Progenitor cell of endocrine pancreas (in vitro differentiated cells): ENCODE measurements at regions not wholly inside any gene's neighbourhood (a gene's known extent, or its start where the extent isn't known, plus 50 kb on each side); places are given as distances from the start of the nearest gene placed in this dataset.
A peak's percentile ranks its signal among the peaks of the same experiment; 100 is the strongest.

Source experiments
- DNase-seq: peaks from one replicate; pipeline ENCODE4 v3.0.0; 2021; ENCODE audit warnings: low spot score; ENCODE audit not compliant: unreplicated experiment
- H3K27ac Mint-ChIP-seq: 2 replicates; pipeline ENCODE4 v1.8.0; 2021; ENCODE audit warnings: mild to moderate bottlenecking, moderate library complexity, mixed read lengths
- H3K27me3 Mint-ChIP-seq: 2 replicates; pipeline ENCODE4 v1.8.0; 2021; ENCODE audit warnings: mixed read lengths
- H3K36me3 Mint-ChIP-seq: 2 replicates; pipeline ENCODE4 v1.8.0; 2022; ENCODE audit warnings: mixed read lengths; ENCODE audit not compliant: insufficient read depth
- H3K4me1 Mint-ChIP-seq: 2 replicates; pipeline ENCODE4 v1.8.0; 2021; ENCODE audit warnings: low read depth, mixed read lengths
- H3K4me3 Mint-ChIP-seq: 2 replicates; pipeline ENCODE4 v1.8.0; 2021; ENCODE audit warnings: low read depth, mild to moderate bottlenecking, moderate library complexity, mixed read lengths
- H3K9me3 Mint-ChIP-seq: 2 replicates; pipeline ENCODE4 v1.8.0; 2021; ENCODE audit warnings: low read depth, mixed read lengths
- CTCF ChIP-seq: fragments of 200-600 bp; sonication (generic); IDR thresholded peaks from one replicate; pipeline ENCODE4 v1.5.0; 2021; ENCODE audit warnings: antibody characterized with exemption, mild to moderate bottlenecking; ENCODE audit not compliant: unreplicated experiment

GRCh38 chr1:95620076-95620475 is 386.1 kb downstream of the RWDD3 start:
- Mint-ChIP-seq H3K27me3 (no peaks in the 10 kb centered on the region), H3K4me1 (peaks cover 8% of the 10 kb centered on the region), H3K4me3 (no peak overlapping the region), H3K27ac (no peak overlapping the region), H3K36me3 (no peaks in the 10 kb centered on the region), H3K9me3 (no peaks in the 10 kb centered on the region)
- TF ChIP-seq CTCF: no peak
- DNase-seq: no peak

- peaks cover 15% of the 10 kb centered on the region for H3K4me1 Mint-ChIP-seq
- no peaks in the 10 kb centered on the region for H3K36me3 Mint-ChIP-seq
- no peak for DNase-seq
- H3K9me3 Mint-ChIP-seq: peaks cover 3% of the 10 kb centered on the region
- no peaks in the 10 kb centered on the region for H3K27me3 Mint-ChIP-seq
- no peak for TF ChIP-seq CTCF
- H3K27ac Mint-ChIP-seq: no peak overlapping the region
- H3K4me3 Mint-ChIP-seq: no peak overlapping the region
Measured at GRCh38 chr1:95622609-95623008, 388.6 kb downstream of the RWDD3 start.

- Mint-ChIP-seq H3K27me3 (no peaks in the 10 kb centered on the region), H3K4me3 (no peak overlapping the region), H3K9me3 (peaks cover 6% of the 10 kb centered on the region), H3K27ac (peak overlapping the region; percentile 40), H3K36me3 (no peaks in the 10 kb centered on the region), H3K4me1 (peaks cover 9% of the 10 kb centered on the region)
- TF ChIP-seq CTCF: no peak
- DNase-seq: no peak
Measured at GRCh38 chr1:95625224-95625623, 391.2 kb downstream of the RWDD3 start.

GRCh38 chr1:95627244-95627643 is 393.2 kb downstream of the RWDD3 start:
- Mint-ChIP-seq H3K27ac (no peak overlapping the region), H3K9me3 (peaks cover 6% of the 10 kb centered on the region), H3K27me3 (no peaks in the 10 kb centered on the region), H3K4me3 (no peak overlapping the region), H3K36me3 (no peaks in the 10 kb centered on the region), H3K4me1 (peaks cover 7% of the 10 kb centered on the region)
- no peak for TF ChIP-seq CTCF
- no peak for DNase-seq

GRCh38 chr1:95631695-95632094 is 397.7 kb downstream of the RWDD3 start:
- H3K4me1 Mint-ChIP-seq: peaks cover 3% of the 10 kb centered on the region
- no peaks in the 10 kb centered on the region for H3K36me3 Mint-ChIP-seq
- no peak for TF ChIP-seq CTCF
- no peak overlapping the region for H3K4me3 Mint-ChIP-seq
- no peaks in the 10 kb centered on the region for H3K27me3 Mint-ChIP-seq
- DNase-seq: no peak
- H3K27ac Mint-ChIP-seq: no peak overlapping the region
- H3K9me3 Mint-ChIP-seq: peaks cover 6% of the 10 kb centered on the region
